ENCODE measurements at regions not wholly inside any gene's neighbourhood (a gene's known extent, or its start where the extent isn't known, plus 50 kb on each side); places are given as distances from the start of the nearest gene placed in this dataset.

DNA sequence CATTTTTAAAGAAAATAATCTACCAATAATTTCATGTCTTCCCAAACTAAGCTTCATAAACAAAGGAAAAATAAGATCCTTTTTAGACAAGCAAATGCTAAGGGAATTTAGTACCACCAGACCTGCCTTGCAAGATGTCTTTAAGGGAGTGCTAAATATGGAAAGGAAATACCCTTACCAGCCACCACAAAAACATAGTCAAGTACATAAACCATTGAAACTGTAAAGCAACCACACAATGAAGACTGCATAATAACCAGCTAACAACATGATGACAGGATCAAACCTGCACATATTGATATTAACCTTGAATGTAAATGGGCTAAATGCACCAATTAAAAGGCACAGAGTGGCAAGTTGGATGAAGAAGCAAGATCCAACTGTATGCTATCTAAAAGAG, 586.5 kb upstream of the NRG3 start:
- no peak for TF ChIP-seq POLR2AphosphoS5 (IDR thresholded peaks at IDR 0.05; ENCODE audit: borderline replicate concordance, low read depth, low read length)
- TF ChIP-seq EZH2 (IDR thresholded peaks at IDR 0.05) = no peak
